Right lobe of liver (tissue), 4 donors: ENCODE measurements at regions not wholly inside any gene's neighbourhood (a gene's known extent, or its start where the extent isn't known, plus 50 kb on each side); places are given as distances from the start of the nearest gene placed in this dataset.

Experiments used
- CTCF ChIP-seq, 4 donors: fragments of 200-600 bp in 3 of 4; fragments of 450-650 bp in 1 of 4; IDR thresholded peaks; one replicate each; pipeline versions ENCODE4 v1.5.1 to v1.8.0; 2016 to 2022; ENCODE audit warnings: antibody characterized with exemption in 4 of 4, mild to moderate bottlenecking in 2 of 4
- POLR2A ChIP-seq: fragments of 450-650 bp; IDR thresholded peaks from one replicate; pipeline ENCODE4 v1.6.1; 2017; ENCODE audit warnings: antibody characterized with exemption, mild to moderate bottlenecking
- donor health status: DM: no; HTN: no; CAD: no.
- donor health status: DM: no; HTN: no; CAD: no.
- donor health status: DM: no; HTN: yes; CAD: no.

GRCh38 chr18:56402872-56403516 lies 235.4 kb downstream of the TXNL1 start:
- TF ChIP-seq POLR2A (no peak), CTCF (IDR thresholded peaks at IDR 0.05) (no peak)
